ENCODE measurements at regions not wholly inside any gene's neighbourhood (a gene's known extent, or its start where the extent isn't known, plus 50 kb on each side); places are given as distances from the start of the nearest gene placed in this dataset.

DNA sequence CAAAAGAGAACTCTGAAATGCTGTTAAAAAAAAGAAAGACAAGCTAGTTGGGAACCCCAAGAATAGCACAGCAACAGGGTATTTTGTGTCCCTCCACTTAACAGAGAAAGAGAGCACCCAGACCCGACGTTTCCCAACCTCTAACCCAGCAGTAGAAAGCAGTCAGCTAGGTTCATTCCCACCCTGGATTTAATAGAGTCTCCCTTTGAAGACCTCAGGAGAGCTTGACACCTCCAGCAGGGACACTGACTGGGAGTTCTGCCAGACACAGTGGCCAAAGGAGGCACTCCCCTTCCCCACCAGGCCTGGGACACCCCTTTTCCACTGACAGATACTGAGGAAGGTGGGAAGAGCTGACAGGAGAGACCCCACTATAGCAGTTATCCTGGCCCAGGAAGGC is 337.5 kb upstream of the MSX2 start:
- no peak for TF ChIP-seq CTCF (IDR thresholded peaks at IDR 0.05; ENCODE audit: low read depth, low read length, missing control alignments)
- DNase-seq (ENCODE audit: low read depth): no peak
- no peak overlapping the region for H3K4me3 ChIP-seq (ENCODE audit: low read depth, low read length)

GRCh38 chr5:174387448-174387847 is 336.9 kb upstream of the MSX2 start:
- no peak for DNase-seq (ENCODE audit: low read depth)
- no peak for TF ChIP-seq CTCF (IDR thresholded peaks at IDR 0.05; ENCODE audit: low read depth, low read length, missing control alignments)
- H3K4me3 ChIP-seq (ENCODE audit: low read depth, low read length): no peak overlapping the region

DNA sequence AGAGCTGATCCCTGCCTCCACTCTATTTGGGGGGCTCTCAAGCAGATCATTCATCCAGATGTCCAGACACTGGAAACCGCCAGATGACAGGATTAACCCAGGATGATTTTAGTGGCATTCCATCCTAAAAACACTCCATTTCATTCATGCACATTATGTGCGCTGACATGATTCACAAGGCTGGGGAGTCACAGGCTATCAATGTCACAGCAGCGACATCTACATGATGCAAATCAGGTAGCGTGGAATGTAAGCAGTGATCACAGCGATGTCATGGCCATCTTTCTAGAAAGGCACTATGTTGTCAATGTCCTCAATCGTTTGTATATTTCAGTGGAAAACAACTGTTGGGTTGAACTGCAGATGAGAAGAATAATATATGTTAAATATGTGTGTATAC is 331.5 kb upstream of the MSX2 start:
- TF ChIP-seq CTCF (IDR thresholded peaks at IDR 0.05; ENCODE audit: low read depth, low read length, missing control alignments): no peak
- H3K4me3 ChIP-seq (ENCODE audit: low read depth, low read length): no peak overlapping the region
- DNase-seq (ENCODE audit: low read depth): no peak

DNA sequence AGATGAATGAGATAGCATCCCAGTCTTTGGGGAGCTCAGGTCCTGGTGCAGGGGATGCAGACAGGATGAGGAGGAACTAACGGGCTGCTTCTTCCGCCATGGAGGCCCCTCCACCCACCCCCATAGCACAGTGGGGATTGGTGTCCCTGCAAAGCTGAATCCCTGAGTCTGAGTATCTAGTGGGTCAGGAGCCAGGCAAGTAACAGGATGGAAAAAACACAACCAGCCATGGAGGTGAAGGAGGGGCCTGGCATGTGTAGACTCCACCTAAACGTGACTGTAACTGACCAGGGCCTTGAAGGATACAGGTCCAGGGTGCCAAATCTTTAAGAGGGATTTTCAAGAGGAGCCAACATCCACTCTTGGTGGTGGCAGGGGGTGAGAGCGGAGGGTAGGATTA is 327.8 kb upstream of the MSX2 start:
- DNase-seq (ENCODE audit: low read depth): no peak
- H3K4me3 ChIP-seq (ENCODE audit: low read depth, low read length): no peak overlapping the region
- no peak for TF ChIP-seq CTCF (IDR thresholded peaks at IDR 0.05; ENCODE audit: low read depth, low read length, missing control alignments)

- H3K4me3 ChIP-seq (ENCODE audit: low read depth, low read length): no peak overlapping the region
- TF ChIP-seq CTCF (IDR thresholded peaks at IDR 0.05; ENCODE audit: low read depth, low read length, missing control alignments): no peak
- DNase-seq (ENCODE audit: low read depth): no peak
These were observed 327.2 kb upstream of the MSX2 start for GRCh38 chr5:174397206-174397605.

- H3K4me3 ChIP-seq (ENCODE audit: low read depth, low read length): no peak overlapping the region
- no peak for TF ChIP-seq CTCF (IDR thresholded peaks at IDR 0.05; ENCODE audit: low read depth, low read length, missing control alignments)
- DNase-seq (ENCODE audit: low read depth): no peak
These were observed 326.2 kb upstream of the MSX2 start for GRCh38 chr5:174398171-174398570.

GRCh38 chr5:174399411-174399810 is 325.0 kb upstream of the MSX2 start:
- no peak overlapping the region for H3K4me3 ChIP-seq (ENCODE audit: low read depth, low read length)
- DNase-seq (ENCODE audit: low read depth): no peak
- no peak for TF ChIP-seq CTCF (IDR thresholded peaks at IDR 0.05; ENCODE audit: low read depth, low read length, missing control alignments)

Data from GM12864 (cell line).